Heart left ventricle (tissue), 13 donors: ENCODE measurements at regions not wholly inside any gene's neighbourhood (a gene's known extent, or its start where the extent isn't known, plus 50 kb on each side); places are given as distances from the start of the nearest gene placed in this dataset.

Experiments
- CTCF ChIP-seq, 12 donors: fragments of 200-600 bp; sonication (generic) in 4 of 12; IDR thresholded peaks; one replicate each; pipeline versions ENCODE4 v1.5.0 to v1.8.0; 2018 to 2022; ENCODE audit warnings: antibody characterized with exemption in 12 of 12, mild to moderate bottlenecking in 5 of 12
- POLR2A ChIP-seq, 2 donors: fragments of 450-650 bp; IDR thresholded peaks; one replicate each; pipeline ENCODE4 v1.6.1; 2017; ENCODE audit warnings: antibody characterized with exemption in 2 of 2, mild to moderate bottlenecking in 2 of 2, moderate library complexity in 2 of 2
- donor health status: ischemic (EF 13 %, LVEDD 7.1; RV severe dilation, severe dysfunction).
- donor health status: DM: no; HTN: yes; CAD: no.
- donor health status: DM: no; HTN: no; CAD: no.
- donor health status: ischemic (EF 25% LVEDD 6.9; RV normal size, moderate dysfunction).
- donor health status: ischemic (EF 25% LVEDD 5.7; RV mildly dilated, moderate dysfunction).
- donor health status: ischemic (EF 35%, LVEDD 5.7; RV mildly dilated, moderate dysfunction).
- donor health status: nonischemic (EF 11% LVEDD 7.7; RV severe dilation, severe dysfunction).
- donor health status: DM: yes; HTN: yes; CAD: no.
- donor health status: PGD.
- donor health status: ischemic (EF 29% LVEDD 5.4; RV normal size, mild dysfunction).
- donor health status: nonischemic (EF 23%, LVEDD 6.1; RV moderate dilation, normal function).

- no peak for TF ChIP-seq CTCF (IDR thresholded peaks at IDR 0.05)
- no peak for TF ChIP-seq POLR2A (IDR thresholded peaks at IDR 0.05)
These were observed 625.0 kb upstream of the MIS18BP1 start for GRCh38 chr14:45877981-45878380.
